GM21619 (cell line): ENCODE measurements at regions not wholly inside any gene's neighbourhood (a gene's known extent, or its start where the extent isn't known, plus 50 kb on each side); places are given as distances from the start of the nearest gene placed in this dataset.

Source experiments
- ATAC-seq: cut with Tn5 transposase; IDR thresholded peaks from one replicate; pipeline ENCODE4 v1.9.1; 2021; ENCODE audit not compliant: unreplicated experiment

DNA sequence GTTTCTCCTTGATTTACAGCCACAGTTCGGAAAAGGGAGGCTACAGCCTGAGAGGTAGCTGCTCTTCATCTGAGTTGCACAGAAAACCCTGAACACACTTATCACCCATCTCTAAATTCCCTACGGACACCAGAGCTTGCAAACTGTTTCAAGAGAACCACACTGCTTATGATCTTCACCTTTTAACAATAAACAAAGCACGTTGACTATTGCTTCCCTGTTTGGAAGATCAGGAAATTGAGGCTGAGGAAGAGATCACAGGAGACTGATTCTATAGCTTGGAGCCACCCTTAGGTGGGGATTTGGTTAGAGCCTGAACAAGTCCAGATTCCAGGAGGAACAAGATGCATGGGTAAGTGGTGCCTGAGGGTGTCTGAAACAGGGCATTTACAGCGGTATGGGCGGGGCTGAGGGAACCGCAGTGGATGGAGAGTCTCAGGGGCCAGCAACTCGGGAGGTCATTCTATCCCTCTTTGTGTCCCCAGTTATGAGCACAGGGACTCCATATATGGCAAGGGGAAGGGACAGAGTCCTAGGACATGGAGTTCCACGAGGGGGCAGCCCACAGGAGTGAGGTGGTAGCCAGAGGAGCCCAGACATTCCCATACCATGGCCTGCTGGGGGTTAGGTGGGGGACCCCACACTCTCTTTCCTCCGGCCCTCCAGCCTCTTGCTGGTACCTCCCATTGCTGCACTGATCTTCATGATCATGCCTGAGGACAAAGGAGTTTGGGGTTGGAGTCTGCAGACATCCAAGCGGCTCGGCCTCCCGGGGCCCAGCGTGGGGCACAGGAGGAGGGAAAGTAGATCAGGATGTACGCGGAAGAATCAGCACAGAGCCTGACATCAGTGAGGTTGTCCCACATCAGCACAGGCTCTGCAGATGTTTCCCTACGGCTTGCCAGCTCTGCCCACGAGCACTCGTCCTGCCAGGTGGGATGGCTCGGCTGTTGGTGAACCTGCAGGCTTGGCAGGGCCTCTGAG is 162.3 kb upstream of the ZNF536 start:
- no peak for ATAC-seq

- no peak for ATAC-seq
These were observed 159.6 kb upstream of the ZNF536 start for GRCh38 chr19:30212574-30212973.

DNA sequence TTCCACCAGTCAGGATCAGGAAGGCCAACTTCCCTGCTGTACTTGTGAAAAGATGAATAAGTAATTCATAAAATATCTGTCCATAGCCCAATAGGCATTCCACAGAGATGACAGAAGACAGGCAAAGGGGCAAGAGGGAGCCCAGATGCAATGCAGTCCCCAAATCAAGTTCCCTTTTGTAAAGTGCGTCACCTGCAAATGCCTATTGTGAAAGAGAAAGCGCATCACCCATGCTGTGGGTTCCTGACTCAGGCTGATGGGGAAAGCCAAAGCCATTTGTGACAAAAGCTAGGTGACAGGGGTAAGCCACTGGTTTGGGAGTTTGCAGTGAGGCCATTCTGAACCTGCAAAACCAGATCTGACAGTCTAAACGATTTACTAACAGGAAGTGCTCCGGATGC is 157.5 kb upstream of the ZNF536 start:
- peak; percentile 87 for ATAC-seq

DNA sequence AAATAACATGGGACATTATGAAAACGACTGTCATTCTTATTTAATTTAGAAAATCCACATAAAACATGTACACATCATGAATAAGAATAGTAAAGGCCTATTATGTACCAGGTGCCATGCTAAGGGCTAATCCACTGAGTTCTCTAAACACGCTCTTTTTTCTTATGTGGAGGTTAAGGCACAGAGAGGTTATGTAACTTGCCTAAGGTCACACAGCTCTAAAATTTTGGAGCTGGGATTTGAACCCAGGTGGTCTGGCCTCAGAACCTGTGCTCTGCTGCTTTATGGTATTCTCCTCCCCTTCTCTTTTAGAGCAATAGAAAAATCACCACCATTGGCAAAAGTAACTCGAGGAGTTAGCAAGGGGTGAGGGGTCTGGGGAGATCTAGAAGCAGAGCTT is 156.9 kb upstream of the ZNF536 start:
- ATAC-seq, result no peak

DNA sequence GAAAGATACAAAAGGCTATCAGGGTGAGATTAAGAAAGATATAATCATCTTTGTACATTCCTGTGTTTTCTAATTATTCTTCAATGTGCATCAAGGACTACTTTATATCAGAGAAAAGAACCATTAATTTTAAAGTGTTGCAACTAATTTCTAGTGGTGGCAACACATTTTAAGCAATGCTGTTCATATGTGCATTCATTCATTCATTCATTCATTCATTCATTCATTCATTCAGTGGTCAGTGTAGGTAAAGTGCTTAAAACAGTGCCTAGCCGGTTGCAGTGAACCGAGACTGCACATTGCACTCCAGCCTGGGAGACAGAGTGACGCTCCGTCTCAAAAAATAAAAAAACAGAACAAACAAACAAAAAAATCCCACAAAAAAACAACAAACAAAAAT is 155.7 kb upstream of the ZNF536 start:
- no peak for ATAC-seq

DNA sequence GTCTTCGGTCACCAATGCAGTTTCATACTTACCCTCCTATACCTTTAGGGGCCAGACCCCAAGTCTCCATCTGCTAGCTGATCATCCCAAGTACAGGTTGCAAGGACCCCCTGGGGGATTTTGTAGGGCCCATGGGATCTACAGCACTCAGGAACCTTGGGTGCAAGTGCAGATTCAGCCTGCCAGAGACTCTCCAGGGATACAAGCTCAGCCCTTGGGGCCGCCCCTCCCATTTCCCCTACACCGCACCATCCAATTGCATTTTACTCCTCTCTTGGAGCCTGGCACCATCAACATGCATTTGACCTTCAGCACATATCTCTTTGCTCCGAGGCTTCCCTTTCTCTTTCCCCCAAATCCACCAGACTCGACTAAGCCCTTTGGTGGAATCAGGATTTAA is 154.7 kb upstream of the ZNF536 start:
- no peak for ATAC-seq

DNA sequence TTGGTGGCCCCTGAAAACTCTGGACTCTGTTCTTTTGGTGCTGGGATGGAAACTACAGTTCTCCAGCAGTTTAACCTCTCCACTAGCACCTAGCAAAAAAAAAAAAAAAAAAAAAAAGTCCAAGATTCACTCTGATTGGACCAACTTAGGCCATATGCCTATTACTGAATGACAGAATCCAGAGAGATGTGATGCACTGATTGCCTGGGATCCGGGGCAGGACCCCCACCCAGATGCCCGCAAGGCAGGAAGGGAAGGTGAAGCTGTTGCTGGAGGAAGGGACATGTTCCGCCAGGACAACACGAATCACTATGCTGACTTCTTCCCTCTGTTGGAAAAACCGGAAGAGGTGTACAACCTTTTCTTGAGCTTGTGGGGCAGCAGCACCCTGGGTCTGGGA is 152.5 kb upstream of the ZNF536 start:
- ATAC-seq, result no peak

DNA sequence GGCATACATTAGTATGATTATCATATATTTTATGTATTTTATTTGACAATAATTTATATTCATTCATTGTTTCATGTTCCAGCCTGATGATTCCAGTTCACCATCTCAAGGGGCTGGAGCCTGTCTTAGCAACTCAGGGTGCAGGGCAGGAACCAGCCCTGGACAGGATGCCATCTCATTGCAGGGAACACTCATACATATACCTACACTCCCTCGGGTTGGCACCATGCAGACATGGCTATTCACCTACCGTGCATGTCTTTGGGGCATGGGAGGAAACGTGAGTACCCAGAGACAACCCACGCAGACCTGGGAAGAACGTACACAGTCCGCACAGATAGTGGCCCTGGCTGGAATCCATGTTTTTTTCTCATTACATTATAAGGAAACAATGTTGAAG is 151.0 kb upstream of the ZNF536 start:
- no peak for ATAC-seq

- no peak for ATAC-seq
These were observed 149.7 kb upstream of the ZNF536 start for GRCh38 chr19:30222428-30222873.

DNA sequence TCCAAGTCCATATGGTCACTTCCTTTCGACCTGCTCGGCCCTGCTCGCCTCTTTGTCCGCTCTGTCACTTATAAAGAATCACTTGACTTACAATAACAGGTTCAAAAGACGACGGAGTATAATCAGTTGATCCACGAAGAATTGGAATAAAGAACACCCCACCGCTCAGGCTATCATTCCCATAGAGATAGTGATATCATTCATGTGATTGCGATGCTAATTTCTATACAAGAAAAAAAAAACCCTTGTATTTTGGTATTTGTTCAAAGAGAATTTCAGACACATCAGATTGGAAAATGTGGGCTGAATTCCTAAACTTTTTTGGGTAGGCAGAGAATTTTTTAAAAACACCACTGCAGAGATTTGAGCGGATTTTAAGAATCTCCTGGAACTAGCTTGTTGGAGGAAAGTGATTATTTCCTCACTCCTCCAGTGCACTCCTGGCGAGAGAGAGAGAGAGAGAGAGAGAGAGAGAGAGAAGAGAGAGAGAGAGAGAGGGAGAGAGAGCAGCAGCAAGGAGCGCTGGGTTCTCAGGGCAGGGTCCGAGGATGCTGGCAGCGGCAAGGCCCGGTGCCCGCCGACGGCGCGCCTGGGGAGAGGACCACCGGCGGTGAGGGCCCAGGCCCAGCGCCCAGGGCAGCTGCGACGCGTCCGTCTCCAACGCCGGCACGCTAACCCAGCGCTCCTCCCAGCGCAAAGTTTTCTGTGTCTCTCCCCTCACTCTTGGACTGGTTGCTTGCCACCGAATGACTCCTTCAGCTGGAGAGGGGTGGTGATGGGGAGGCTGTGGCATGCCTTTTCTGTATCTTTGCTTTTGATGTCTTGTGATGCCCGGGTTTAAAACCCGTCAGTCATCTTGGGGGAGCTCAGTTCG is 149.0 kb upstream of the ZNF536 start:
- ATAC-seq, result no peak

DNA sequence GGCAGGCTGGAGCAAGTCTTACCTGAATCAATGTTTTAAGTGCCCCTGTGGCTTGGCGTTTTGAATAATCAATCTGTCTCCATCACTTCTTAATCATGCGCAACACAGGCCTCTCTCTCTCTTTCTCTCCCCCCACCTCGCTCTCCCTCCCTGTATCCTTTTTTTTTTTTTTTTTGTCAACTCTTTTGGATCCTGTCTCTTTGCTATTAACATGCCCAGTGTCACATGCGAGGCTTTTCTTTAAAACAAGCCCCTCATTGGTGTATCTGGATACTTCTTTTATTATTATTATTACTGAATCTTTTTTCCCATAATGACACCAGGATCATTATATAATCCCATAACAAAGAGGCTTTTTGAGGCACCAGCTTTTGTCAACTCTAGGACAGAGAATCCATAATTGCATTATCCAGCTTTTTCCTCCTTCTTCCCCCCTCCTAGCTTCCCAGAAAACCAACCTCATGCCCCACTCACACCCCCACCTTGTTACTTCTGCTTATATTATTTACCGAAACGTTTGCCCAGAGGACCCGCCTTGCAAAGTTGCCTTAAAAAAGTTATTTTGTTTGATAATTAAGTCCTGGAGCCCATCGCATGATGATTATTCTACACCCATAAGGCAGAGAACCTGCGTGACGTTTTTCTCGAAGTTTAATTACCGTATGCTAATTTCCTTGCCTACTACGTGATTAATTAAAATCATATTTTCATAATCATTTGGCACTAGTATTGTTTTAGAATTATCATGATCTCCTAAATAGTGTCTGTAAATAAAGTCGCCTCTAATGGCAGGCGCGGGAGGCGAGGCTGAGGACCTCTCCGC is 148.1 kb upstream of the ZNF536 start:
- no peak for ATAC-seq

DNA sequence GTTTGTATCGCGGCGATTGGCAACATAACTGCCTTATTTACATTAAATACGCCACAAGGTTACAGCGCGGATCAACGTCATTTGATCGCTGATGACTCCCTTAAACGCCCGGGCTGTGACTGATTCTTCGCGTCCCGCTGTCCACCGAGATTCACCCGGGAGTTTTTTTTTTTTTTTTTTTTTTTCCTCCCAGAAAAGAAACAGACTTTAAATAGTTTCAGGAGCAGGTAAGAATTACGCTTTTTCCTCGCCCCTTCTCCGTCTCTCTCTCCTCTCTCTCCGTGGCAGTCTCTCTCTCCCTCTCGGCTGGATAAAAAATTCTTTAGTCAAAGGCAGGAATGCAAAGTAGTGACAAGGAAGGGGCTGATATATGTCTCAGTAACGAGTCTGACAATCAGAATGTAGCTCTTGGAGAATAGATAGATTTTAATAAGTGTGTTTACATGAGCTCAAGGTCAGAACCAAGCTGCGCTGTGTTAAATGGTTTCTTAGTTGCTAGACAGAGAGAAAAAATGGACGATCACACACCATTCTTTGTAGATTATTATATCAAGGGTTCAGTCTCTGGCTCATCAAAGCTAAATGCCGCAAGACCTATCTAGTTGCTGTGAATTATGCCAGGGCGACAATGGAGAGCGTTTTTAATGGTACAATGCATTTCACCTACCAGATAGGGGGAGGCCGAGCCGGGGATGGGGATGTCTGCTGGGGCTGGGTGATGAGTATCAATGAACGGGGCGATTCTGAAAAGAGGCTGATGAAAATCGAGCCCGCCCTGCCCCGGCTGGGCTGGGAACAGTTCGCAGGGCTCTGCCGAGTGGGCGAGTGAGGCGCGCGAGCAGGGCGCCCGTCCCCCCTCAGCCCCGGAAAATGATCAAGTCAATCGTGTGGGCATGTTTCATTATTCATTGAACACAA is 147.2 kb upstream of the ZNF536 start:
- ATAC-seq, result no peak

- ATAC-seq, result no peak
These were observed 146.3 kb upstream of the ZNF536 start for GRCh38 chr19:30225676-30226463.

GRCh38 chr19:30226464-30227011 is 145.6 kb upstream of the ZNF536 start:
- no peak for ATAC-seq

GRCh38 chr19:30227012-30227621 is 145.1 kb upstream of the ZNF536 start:
- ATAC-seq, result peak; percentile 26

GRCh38 chr19:30227661-30228112 is 144.5 kb upstream of the ZNF536 start:
- ATAC-seq, result peak; percentile 90

- no peak for ATAC-seq
These were observed 143.9 kb upstream of the ZNF536 start for GRCh38 chr19:30228113-30228834.
